ENCODE measurements at regions not wholly inside any gene's neighbourhood (a gene's known extent, or its start where the extent isn't known, plus 50 kb on each side); places are given as distances from the start of the nearest gene placed in this dataset.
A peak's percentile ranks its signal among the peaks of the same experiment; 100 is the strongest.

GRCh38 chr13:62173958-62174357, 758.3 kb upstream of the PCDH20 start:
- Histone ChIP-seq H3K36me3 (ENCODE audit: insufficient read depth in 1 of 2, low read depth in 1 of 2) (no peaks in the 10 kb centered on the region), H3K27ac (no peak overlapping the region), H3K9me3 (no peaks in the 10 kb centered on the region), H3K27me3 (ENCODE audit: insufficient read depth in 3 of 3, low read length in 2 of 3) (no peaks in the 10 kb centered on the region), H3K4me3 (no peak overlapping the region), H3K4me1 (no peaks in the 10 kb centered on the region)
- DNase-seq (no peak), ATAC-seq (no peak)
- intact Hi-C loops (cut with DNase I): no loop called here
- no peak for TF ChIP-seq CTCF (IDR thresholded peaks at IDR 0.05)

- no peak for ATAC-seq
- no peak for TF ChIP-seq CTCF (IDR thresholded peaks at IDR 0.05)
- 92 to 96% (median 94%) methylated on average over 2 of the region's 2 CpGs for WGBS, 3 donors
- DNase-seq: no peak
- Histone ChIP-seq H3K36me3 (ENCODE audit: insufficient read depth in 1 of 2, low read depth in 1 of 2) (no peaks in the 10 kb centered on the region), H3K27me3 (ENCODE audit: insufficient read depth in 3 of 3, low read length in 2 of 3) (no peaks in the 10 kb centered on the region), H3K4me3 (no peak overlapping the region), H3K27ac (no peak overlapping the region), H3K4me1 (no peaks in the 10 kb centered on the region), H3K9me3 (no peaks in the 10 kb centered on the region)
- intact Hi-C loops (cut with DNase I): no loop called here
Observed at GRCh38 chr13:62171697-62172096, 756.0 kb upstream of the PCDH20 start.

- Histone ChIP-seq H3K4me1 (no peaks in the 10 kb centered on the region), H3K9me3 (no peaks in the 10 kb centered on the region), H3K36me3 (ENCODE audit: insufficient read depth in 1 of 2, low read depth in 1 of 2) (no peaks in the 10 kb centered on the region), H3K4me3 (no peak overlapping the region), H3K27ac (no peak overlapping the region), H3K27me3 (ENCODE audit: insufficient read depth in 3 of 3, low read length in 2 of 3) (no peaks in the 10 kb centered on the region)
- ATAC-seq (no peak), DNase-seq (peak in 1 of 2 donors; percentile 39)
- TF ChIP-seq CTCF (IDR thresholded peaks at IDR 0.05): no peak
- intact Hi-C loops (cut with DNase I): no loop called here
- 92 to 93% (median 93%) methylated on average over 13 of the region's 13 CpGs for WGBS, 3 donors
Observed at GRCh38 chr13:62168891-62169290, 753.2 kb upstream of the PCDH20 start.

- ATAC-seq (no peak), DNase-seq (no peak)
- Histone ChIP-seq H3K27me3 (ENCODE audit: insufficient read depth in 3 of 3, low read length in 2 of 3) (no peaks in the 10 kb centered on the region), H3K36me3 (ENCODE audit: insufficient read depth in 1 of 2, low read depth in 1 of 2) (no peaks in the 10 kb centered on the region), H3K4me3 (no peak overlapping the region), H3K9me3 (no peaks in the 10 kb centered on the region), H3K27ac (no peak overlapping the region), H3K4me1 (no peaks in the 10 kb centered on the region)
- no peak for TF ChIP-seq CTCF (IDR thresholded peaks at IDR 0.05)
- intact Hi-C loops (cut with DNase I): no loop called here
- WGBS, 3 donors: 82 to 89% (median 86%) methylated on average over 8 to 12 of the region's 12 CpGs
Observed at GRCh38 chr13:62167650-62168172, 752.1 kb upstream of the PCDH20 start.

- H3K36me3 ChIP-seq (ENCODE audit: insufficient read depth in 1 of 2, low read depth in 1 of 2): no peaks in the 10 kb centered on the region
- H3K4me1 ChIP-seq: no peaks in the 10 kb centered on the region
- ATAC-seq (no peak), DNase-seq (no peak)
- intact Hi-C loops (cut with DNase I): no loop called here
- 70 to 84% (median 77%) methylated on average over 2 of the region's 2 CpGs for WGBS, 3 donors
- no peak overlapping the region for H3K27ac ChIP-seq
- H3K27me3 ChIP-seq (ENCODE audit: insufficient read depth in 3 of 3, low read length in 2 of 3): no peaks in the 10 kb centered on the region
- no peak overlapping the region for H3K4me3 ChIP-seq
- TF ChIP-seq CTCF (IDR thresholded peaks at IDR 0.05): no peak
- no peaks in the 10 kb centered on the region for H3K9me3 ChIP-seq
Observed at GRCh38 chr13:62162860-62163259, 747.2 kb upstream of the PCDH20 start.

All from psoas muscle (tissue), 7 donors.